ENCODE measurements at regions not wholly inside any gene's neighbourhood (a gene's known extent, or its start where the extent isn't known, plus 50 kb on each side); places are given as distances from the start of the nearest gene placed in this dataset.

DNA sequence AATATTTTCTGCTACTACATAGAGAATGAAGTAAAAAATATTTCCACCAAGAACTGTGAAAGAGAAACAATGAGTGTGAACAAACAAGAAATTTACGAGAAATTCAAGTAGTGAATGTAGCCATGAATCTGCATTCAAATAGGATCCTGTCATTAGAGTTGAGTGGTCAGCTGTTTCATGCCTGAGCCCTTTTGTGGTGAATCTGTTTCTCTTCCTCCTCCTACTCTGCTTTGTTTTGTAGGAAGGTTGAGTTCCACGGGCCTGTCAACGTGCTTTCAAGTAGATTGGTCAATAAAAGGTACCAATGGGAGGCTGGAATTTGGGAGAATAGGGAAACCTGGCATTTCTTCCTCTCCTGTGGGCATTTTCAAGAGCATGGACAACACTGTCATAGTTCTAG is 1749.6 kb upstream of the FLRT2 start:
- Mint-ChIP-seq H3K4me1 (no peaks in the 10 kb centered on the region), H3K27ac (no peak overlapping the region), H3K27me3 (no peaks in the 10 kb centered on the region), H3K4me3 (no peak overlapping the region), H3K36me3 (ENCODE audit: low read depth) (no peaks in the 10 kb centered on the region), H3K9me3 (ENCODE audit: low read depth) (peaks cover 14% of the 10 kb centered on the region)
- ATAC-seq: no peak
- CTCF ChIA-PET: no interaction called here
- intact Hi-C loops (cut with DNase I, micrococcal nuclease): no loop called here
- no peak for DNase-seq
- POLR2A ChIA-PET: no interaction called here

DNA sequence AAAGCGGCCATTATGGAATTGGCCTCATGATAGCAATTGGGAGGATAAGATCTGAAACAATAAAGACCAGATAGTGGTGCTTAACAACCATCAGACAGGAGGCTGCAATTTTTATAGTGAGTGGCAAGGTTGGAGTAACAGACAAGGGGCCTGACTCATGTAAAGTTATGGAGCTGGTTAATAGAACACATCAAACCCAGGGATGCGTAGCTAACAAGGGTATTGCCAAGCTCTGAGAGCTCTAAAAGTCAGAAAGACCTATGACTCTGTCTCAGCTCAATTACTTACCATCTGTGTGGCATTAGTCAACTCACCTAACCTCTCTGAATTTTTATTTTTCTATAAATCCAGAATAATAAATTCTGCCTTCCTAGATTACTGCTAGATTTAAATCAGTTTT is 1731.5 kb upstream of the FLRT2 start:
- Mint-ChIP-seq H3K27ac (no peak overlapping the region), H3K27me3 (no peaks in the 10 kb centered on the region), H3K36me3 (ENCODE audit: low read depth) (no peaks in the 10 kb centered on the region), H3K9me3 (ENCODE audit: low read depth) (peaks cover 12% of the 10 kb centered on the region), H3K4me3 (no peak overlapping the region), H3K4me1 (no peaks in the 10 kb centered on the region)
- intact Hi-C loops (cut with DNase I, micrococcal nuclease): no loop called here
- no peak for DNase-seq
- CTCF ChIA-PET: no interaction called here
- ATAC-seq: no peak
- POLR2A ChIA-PET: no interaction called here

DNA sequence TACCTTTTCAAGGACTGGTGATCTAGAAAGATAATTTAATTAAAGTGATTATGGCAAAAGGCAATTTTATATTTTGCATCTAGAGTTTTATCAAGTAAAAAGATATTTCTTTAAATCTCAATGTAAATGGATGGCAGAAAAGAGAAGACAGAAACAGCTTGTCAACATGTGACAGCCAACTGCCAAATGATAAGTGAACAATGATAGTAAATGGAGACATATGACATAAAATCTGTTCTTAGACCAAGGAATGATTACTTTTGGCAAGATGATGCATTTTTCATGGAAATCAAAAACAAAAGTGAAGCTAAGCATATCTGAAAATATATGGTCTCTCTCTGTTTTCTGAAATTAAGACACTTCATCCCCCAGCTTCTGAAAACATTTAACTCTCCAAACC is 1730.7 kb upstream of the FLRT2 start:
- intact Hi-C loops (cut with DNase I, micrococcal nuclease): no loop called here
- H3K27ac Mint-ChIP-seq: no peak overlapping the region
- DNase-seq: no peak
- POLR2A ChIA-PET: no interaction called here
- H3K27me3 Mint-ChIP-seq: no peaks in the 10 kb centered on the region
- no peaks in the 10 kb centered on the region for H3K4me1 Mint-ChIP-seq
- ATAC-seq: no peak
- CTCF ChIA-PET: no interaction called here
- H3K9me3 Mint-ChIP-seq (ENCODE audit: low read depth): peaks cover 16% of the 10 kb centered on the region
- no peak overlapping the region for H3K4me3 Mint-ChIP-seq
- H3K36me3 Mint-ChIP-seq (ENCODE audit: low read depth): no peaks in the 10 kb centered on the region

DNA sequence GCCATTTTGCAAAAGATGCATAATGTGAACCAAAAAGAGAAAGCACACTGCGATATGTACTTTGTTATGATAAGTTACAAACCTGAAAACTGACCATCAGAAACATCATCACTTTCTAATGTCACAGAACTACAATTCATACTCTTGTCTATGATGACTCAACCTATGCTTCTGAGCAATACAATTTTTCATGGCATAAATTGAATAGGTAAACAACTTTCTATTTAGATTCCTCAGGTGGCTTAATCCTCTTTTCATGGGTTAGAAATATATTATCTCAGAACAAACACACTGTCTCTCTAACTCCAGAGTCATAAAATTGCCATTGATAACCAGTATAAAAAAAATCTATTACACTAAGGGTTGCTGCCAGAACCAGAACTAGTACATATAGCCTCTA is 1715.0 kb upstream of the FLRT2 start:
- Mint-ChIP-seq H3K27me3 (no peaks in the 10 kb centered on the region), H3K4me1 (no peaks in the 10 kb centered on the region), H3K27ac (no peak overlapping the region), H3K9me3 (ENCODE audit: low read depth) (peaks cover 7% of the 10 kb centered on the region), H3K4me3 (no peak overlapping the region), H3K36me3 (ENCODE audit: low read depth) (no peaks in the 10 kb centered on the region)
- CTCF ChIA-PET: no interaction called here
- POLR2A ChIA-PET: no interaction called here
- ATAC-seq: no peak
- intact Hi-C loops (cut with DNase I, micrococcal nuclease): no loop called here
- no peak for DNase-seq

DNA sequence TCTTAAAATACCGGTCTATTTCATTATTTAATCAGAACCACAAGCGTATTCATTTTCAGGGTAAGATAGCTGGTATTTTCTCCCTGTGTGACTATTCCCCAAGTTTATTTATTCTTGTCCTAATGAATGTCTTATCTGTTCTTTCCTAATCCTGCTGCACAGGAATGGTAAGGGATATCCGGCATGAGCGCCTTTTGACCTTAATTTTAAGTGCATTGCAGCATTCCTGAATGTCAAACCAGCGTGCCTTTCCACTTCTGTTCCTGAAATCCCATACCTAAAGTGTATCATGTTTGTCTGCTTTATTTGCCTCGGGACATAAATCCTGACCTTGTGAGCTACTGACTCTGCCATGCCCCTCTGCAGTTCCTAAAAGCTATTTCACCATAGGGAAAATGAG is 1713.2 kb upstream of the FLRT2 start:
- H3K27me3 Mint-ChIP-seq: no peaks in the 10 kb centered on the region
- H3K36me3 Mint-ChIP-seq (ENCODE audit: low read depth): no peaks in the 10 kb centered on the region
- DNase-seq (no peak), ATAC-seq (no peak)
- CTCF ChIA-PET: interaction anchor here (1.1 kb wide), 1 partner anchor 9 kb away, joined by 3 read pairs; no protein-coding TSS in a partner anchor
- H3K9me3 Mint-ChIP-seq (ENCODE audit: low read depth): peaks cover 5% of the 10 kb centered on the region
- no peak overlapping the region for H3K4me3 Mint-ChIP-seq
- H3K4me1 Mint-ChIP-seq: no peaks in the 10 kb centered on the region
- no peak overlapping the region for H3K27ac Mint-ChIP-seq
- intact Hi-C loops (cut with DNase I, micrococcal nuclease): no loop called here
- POLR2A ChIA-PET: no interaction called here

DNA sequence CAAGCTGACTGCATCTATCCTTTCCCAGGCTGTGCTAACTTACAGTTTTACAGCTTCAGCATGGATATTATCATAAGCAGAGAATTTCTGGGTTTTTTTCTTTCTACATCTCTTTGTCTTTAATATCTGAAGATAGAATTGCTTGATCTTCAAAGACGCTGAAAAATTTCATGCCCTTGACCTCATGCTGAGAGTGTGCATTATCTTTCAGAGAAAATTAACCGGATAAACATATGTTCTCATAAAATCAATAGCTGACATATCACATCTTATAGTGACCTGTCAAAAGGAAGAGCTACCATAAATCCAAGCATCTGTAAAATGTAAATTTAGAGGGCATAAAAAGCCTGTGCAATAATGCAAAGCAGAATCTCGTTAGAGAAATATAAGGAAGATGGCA is 1704.1 kb upstream of the FLRT2 start:
- ChIA-PET POLR2A (no interaction called here), CTCF (no interaction called here)
- H3K4me1 Mint-ChIP-seq: no peaks in the 10 kb centered on the region
- no peaks in the 10 kb centered on the region for H3K27me3 Mint-ChIP-seq
- no peak overlapping the region for H3K27ac Mint-ChIP-seq
- ATAC-seq: no peak
- DNase-seq: no peak
- H3K36me3 Mint-ChIP-seq (ENCODE audit: low read depth): no peaks in the 10 kb centered on the region
- intact Hi-C loops (cut with DNase I, micrococcal nuclease): no loop called here
- peaks cover 16% of the 10 kb centered on the region for H3K9me3 Mint-ChIP-seq (ENCODE audit: low read depth)
- H3K4me3 Mint-ChIP-seq: no peak overlapping the region

DNA sequence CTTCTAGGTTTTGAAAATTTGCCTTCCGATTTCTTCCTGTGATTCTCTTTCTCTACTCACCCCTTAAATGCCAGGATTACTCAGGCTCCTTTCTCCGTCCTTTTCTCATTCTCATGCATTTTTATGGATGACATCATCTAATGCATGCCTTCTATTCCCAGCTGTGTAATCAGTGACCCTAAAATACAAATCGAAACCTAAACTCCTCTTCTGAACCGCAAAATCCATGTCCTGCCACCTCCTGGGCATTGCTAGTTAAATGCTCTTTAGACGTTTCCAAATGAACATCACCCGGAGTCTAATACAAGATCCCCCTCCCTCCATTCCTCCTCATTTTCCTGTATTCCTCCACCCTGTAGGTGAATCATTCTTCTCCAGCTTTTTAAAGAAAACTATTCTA is 1703.1 kb upstream of the FLRT2 start:
- no peak for DNase-seq
- CTCF ChIA-PET: no interaction called here
- Mint-ChIP-seq H3K4me1 (no peaks in the 10 kb centered on the region), H3K36me3 (ENCODE audit: low read depth) (no peaks in the 10 kb centered on the region), H3K27ac (no peak overlapping the region), H3K27me3 (no peaks in the 10 kb centered on the region), H3K4me3 (no peak overlapping the region), H3K9me3 (ENCODE audit: low read depth) (peaks cover 12% of the 10 kb centered on the region)
- intact Hi-C loops (cut with DNase I, micrococcal nuclease): no loop called here
- ATAC-seq: no peak
- POLR2A ChIA-PET: no interaction called here

DNA sequence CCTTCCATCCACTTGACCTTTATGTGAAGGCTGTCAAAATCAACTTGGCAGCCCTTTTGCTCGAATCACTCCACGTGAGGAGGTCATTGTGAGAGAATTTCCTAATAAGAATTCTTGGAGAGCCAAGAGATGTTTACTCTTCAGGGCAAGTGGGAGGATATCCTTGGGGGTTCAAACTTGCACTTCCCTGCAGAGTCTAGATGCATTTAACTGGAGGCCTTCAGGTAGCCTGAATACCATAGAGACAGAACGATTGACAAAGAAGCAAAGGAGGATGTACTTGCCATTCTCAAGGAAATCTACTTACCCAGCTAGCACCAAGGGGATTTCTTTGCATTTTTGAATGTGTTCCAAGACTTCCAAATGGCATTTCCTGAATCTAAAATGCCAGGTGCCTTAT is 1702.6 kb upstream of the FLRT2 start:
- intact Hi-C loops (cut with DNase I, micrococcal nuclease): no loop called here
- POLR2A ChIA-PET: no interaction called here

DNA sequence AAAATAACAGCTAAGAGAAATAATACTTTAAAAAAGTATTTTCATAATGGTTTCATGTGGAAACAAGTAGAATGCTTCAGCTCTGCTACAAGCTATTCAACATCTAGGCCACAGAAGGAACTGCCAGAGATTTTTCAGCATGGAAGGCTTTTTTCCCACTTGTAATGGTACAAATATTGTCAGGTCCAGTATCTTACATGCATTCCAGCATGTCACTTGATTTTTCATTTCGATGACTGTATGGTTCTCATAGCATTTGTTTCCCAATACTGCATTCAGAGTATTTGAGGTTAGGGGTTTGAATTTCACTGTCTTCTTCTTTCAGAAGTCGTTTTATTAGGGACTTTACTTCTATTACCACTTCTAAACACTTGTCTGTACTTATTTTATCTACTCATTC is 1701.5 kb upstream of the FLRT2 start:
- ChIA-PET POLR2A (no interaction called here), CTCF (no interaction called here)
- Mint-ChIP-seq H3K9me3 (ENCODE audit: low read depth) (peaks cover 12% of the 10 kb centered on the region), H3K27ac (no peak overlapping the region), H3K36me3 (ENCODE audit: low read depth) (no peaks in the 10 kb centered on the region), H3K4me3 (no peak overlapping the region), H3K4me1 (no peaks in the 10 kb centered on the region), H3K27me3 (no peaks in the 10 kb centered on the region)
- no peak for DNase-seq
- ATAC-seq: no peak
- intact Hi-C loops (cut with DNase I, micrococcal nuclease): no loop called here

More for the DNA sequence above, 1702.6 kb upstream of the FLRT2 start:
- Mint-ChIP-seq H3K4me1 (no peaks in the 10 kb centered on the region), H3K27ac (no peak overlapping the region), H3K4me3 (no peak overlapping the region), H3K36me3 (ENCODE audit: low read depth) (no peaks in the 10 kb centered on the region), H3K27me3 (no peaks in the 10 kb centered on the region), H3K9me3 (ENCODE audit: low read depth) (peaks cover 12% of the 10 kb centered on the region)
- CTCF ChIA-PET: no interaction called here
- no peak for DNase-seq
- no peak for ATAC-seq

DNA sequence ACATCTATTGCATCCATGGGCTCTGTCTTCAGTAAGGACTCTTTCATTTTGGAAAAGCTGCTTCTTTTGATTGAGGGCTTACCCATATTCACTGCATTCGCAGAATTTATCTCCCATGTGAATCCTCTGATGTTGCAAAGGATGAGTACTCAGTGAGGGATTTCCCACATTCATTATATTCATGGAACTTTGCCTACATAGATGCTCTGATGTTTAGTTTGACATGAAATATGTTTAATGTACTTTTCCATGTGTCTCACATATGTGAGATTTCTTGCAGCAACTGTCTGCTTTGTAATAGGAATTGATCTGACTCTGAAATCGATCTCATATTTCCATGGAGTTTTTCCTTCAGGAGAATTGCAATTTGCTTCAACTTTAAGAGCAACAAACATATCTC is 1699.6 kb upstream of the FLRT2 start:
- H3K36me3 Mint-ChIP-seq (ENCODE audit: low read depth): no peaks in the 10 kb centered on the region
- CTCF ChIA-PET: no interaction called here
- peaks cover 10% of the 10 kb centered on the region for H3K9me3 Mint-ChIP-seq (ENCODE audit: low read depth)
- no peak overlapping the region for H3K4me3 Mint-ChIP-seq
- no peaks in the 10 kb centered on the region for H3K4me1 Mint-ChIP-seq
- no peak for DNase-seq
- intact Hi-C loops (cut with DNase I, micrococcal nuclease): no loop called here
- POLR2A ChIA-PET: no interaction called here
- H3K27me3 Mint-ChIP-seq: no peaks in the 10 kb centered on the region
- no peak for ATAC-seq
- no peak overlapping the region for H3K27ac Mint-ChIP-seq

DNA sequence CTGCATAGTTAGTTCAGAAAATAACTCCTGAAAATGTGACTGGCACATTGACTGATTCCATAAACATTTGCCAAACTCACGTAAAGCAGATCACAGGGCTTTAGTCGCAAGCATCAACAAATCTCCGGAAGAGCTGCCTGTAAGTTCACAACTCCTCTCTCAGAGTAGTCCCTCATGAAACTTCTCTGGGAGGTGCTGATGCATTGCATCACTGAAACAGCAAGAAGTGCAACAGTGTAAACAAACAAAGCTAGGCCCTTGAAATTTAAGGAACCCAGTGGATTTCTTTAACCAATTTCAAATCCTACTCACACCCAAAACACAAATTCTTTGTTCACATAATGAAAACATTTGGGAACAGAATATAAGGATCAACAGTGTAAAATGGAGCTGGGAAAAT is 1691.7 kb upstream of the FLRT2 start:
- Mint-ChIP-seq H3K9me3 (ENCODE audit: low read depth) (peaks cover 7% of the 10 kb centered on the region), H3K27me3 (no peaks in the 10 kb centered on the region), H3K4me3 (no peak overlapping the region), H3K36me3 (ENCODE audit: low read depth) (no peaks in the 10 kb centered on the region), H3K4me1 (no peaks in the 10 kb centered on the region), H3K27ac (no peak overlapping the region)
- DNase-seq (no peak), ATAC-seq (no peak)
- ChIA-PET CTCF (interaction anchor here (0.6 kb wide), 1 partner anchor 838 kb away, joined by 3 read pairs; no protein-coding TSS in a partner anchor), POLR2A (no interaction called here)
- intact Hi-C loops (cut with DNase I, micrococcal nuclease): no loop called here

DNA sequence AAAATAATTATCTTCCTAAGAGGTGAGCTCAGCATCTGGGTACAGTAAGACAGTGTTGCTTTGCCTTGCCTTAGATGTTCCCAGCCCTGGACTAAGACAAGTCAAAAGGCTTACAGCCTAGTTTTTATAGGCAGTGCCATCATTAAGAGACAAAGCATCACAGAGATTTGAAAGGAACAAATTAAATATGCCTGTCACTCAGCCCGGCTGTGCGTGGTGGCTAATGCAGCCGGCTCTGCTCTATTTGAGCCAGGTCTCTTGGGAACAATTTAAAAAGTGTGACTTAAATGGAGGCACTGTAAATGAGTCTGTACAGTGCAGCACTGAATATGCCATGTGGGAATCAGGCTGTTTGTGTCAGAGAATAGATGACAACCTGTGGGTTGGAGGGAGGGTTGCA is 1687.4 kb upstream of the FLRT2 start:
- POLR2A ChIA-PET: no interaction called here
- no peaks in the 10 kb centered on the region for H3K27me3 Mint-ChIP-seq

DNA sequence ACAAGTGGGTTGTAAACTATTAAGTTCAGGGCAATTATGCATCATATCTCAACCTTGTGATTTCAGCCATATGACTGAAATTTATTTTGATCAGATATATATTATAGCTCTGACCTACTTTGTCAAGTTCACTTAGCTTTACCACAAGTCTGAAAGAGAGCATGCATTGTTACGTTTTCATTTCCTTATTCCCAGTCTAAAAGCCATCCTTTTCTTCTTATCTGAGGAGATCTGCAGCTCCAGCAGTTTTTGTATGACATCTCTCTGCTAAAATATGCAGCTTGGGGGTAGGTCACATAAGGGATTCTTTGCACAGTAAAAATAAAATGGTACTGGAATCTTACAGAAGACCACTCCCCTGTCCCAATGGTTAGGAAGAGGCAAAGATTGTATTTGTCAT is 1682.8 kb upstream of the FLRT2 start:
- intact Hi-C loops (cut with DNase I, micrococcal nuclease): no loop called here
- Mint-ChIP-seq H3K9me3 (ENCODE audit: low read depth) (peaks cover 9% of the 10 kb centered on the region), H3K27me3 (no peaks in the 10 kb centered on the region), H3K36me3 (ENCODE audit: low read depth) (no peaks in the 10 kb centered on the region), H3K27ac (no peak overlapping the region), H3K4me1 (no peaks in the 10 kb centered on the region), H3K4me3 (no peak overlapping the region)
- ATAC-seq: no peak
- DNase-seq: no peak
- ChIA-PET POLR2A (no interaction called here), CTCF (no interaction called here)

More for the DNA sequence above, 1687.4 kb upstream of the FLRT2 start:
- Mint-ChIP-seq H3K4me3 (no peak overlapping the region), H3K9me3 (ENCODE audit: low read depth) (peaks cover 5% of the 10 kb centered on the region), H3K27ac (no peak overlapping the region), H3K36me3 (ENCODE audit: low read depth) (no peaks in the 10 kb centered on the region), H3K4me1 (no peaks in the 10 kb centered on the region)
- no peak for DNase-seq
- intact Hi-C loops (cut with DNase I, micrococcal nuclease): no loop called here
- ATAC-seq: no peak
- CTCF ChIA-PET: no interaction called here
